OCI-LY7 (cell line): ENCODE measurements at regions not wholly inside any gene's neighbourhood (a gene's known extent, or its start where the extent isn't known, plus 50 kb on each side); places are given as distances from the start of the nearest gene placed in this dataset.

Experiments
- BruUV-seq: library from RNA; stranded (reverse); fragments of 400-500 nt; replicated peaks from 2 replicates; lab custom pipeline; 2021; lab: Mats Ljungman, UMichigan
- CTCF ChIA-PET: fragments of 300-600 bp; sonication (Branson Sonifier 250); formaldehyde crosslinking; loops from one replicate; lab custom pipeline; 2022; ENCODE audit warnings: antibody characterized with exemption; ENCODE audit not compliant: unreplicated experiment; lab: Charles Lee
- POLR2A ChIA-PET: fragments of 300-600 bp; sonication (Branson Sonifier 250); formaldehyde crosslinking; loops from one replicate; lab custom pipeline; 2022; ENCODE audit warnings: antibody characterized with exemption; lab: Charles Lee
- DNase-seq: peaks from one replicate; pipeline ENCODE4 v3.0.0-alpha.2; 2015; ENCODE audit warnings: low spot score
- H2AFZ ChIP-seq: fragments of 200-600 bp; sonication (generic), shearing (Covaris generic); 2 replicates; pipeline ENCODE4 v1.6.1; 2014; ENCODE audit warnings: mild to moderate bottlenecking, antibody characterized with exemption, low read length, moderate library complexity
- H3K27ac ChIP-seq: fragments of 200-600 bp; sonication (generic); 2 replicates; pipeline ENCODE4 v1.5.1; 2014; ENCODE audit warnings: mixed run types, low read depth, mild to moderate bottlenecking, moderate library complexity, low read length, inconsistent platforms; ENCODE audit not compliant: poor library complexity, severe bottlenecking
- H3K36me3 ChIP-seq: fragments of 200-600 bp; sonication (generic); 2 replicates; pipeline ENCODE4 v1.6.1; 2014; ENCODE audit warnings: mild to moderate bottlenecking, antibody characterized with exemption, low read length, moderate library complexity, mixed read lengths; ENCODE audit not compliant: insufficient read depth
- H3K4me1 ChIP-seq: fragments of 200-600 bp; sonication (generic); 2 replicates; pipeline ENCODE4 v1.5.1; 2014; ENCODE audit warnings: mild to moderate bottlenecking, low read length; ENCODE audit not compliant: insufficient read depth, poor library complexity, severe bottlenecking
- H3K4me2 ChIP-seq: fragments of 200-600 bp; sonication (generic); 2 replicates; pipeline ENCODE4 v1.6.1; 2014; ENCODE audit warnings: mild to moderate bottlenecking, low read length
- H3K4me3 ChIP-seq: fragments of 200-600 bp; sonication (generic); 2 replicates; pipeline ENCODE4 v1.5.1; 2014; ENCODE audit warnings: mild to moderate bottlenecking, low read depth, low read length; ENCODE audit not compliant: poor library complexity, severe bottlenecking
- H3K79me2 ChIP-seq: fragments of 200-600 bp; sonication (generic); 2 replicates; pipeline ENCODE4 v1.6.1; 2016; ENCODE audit warnings: low read depth, mild to moderate bottlenecking, low read length, moderate library complexity, mixed read lengths; ENCODE audit not compliant: insufficient read depth
- H3K9me2 ChIP-seq: fragments of 200-600 bp; sonication (generic); 2 replicates; pipeline ENCODE4 v1.6.1; 2016; ENCODE audit warnings: mild to moderate bottlenecking, low read length, mixed read lengths; ENCODE audit not compliant: insufficient read depth
- H3K9me3 ChIP-seq: fragments of 200-600 bp; sonication (generic); 2 replicates; pipeline ENCODE4 v1.6.1; 2014; ENCODE audit warnings: mild to moderate bottlenecking, mixed run types, low read length, mixed read lengths
- H4K20me1 ChIP-seq: fragments of 200-600 bp; sonication (generic); 2 replicates; pipeline ENCODE4 v1.6.1; 2014; ENCODE audit warnings: mild to moderate bottlenecking, antibody characterized with exemption, low read length, moderate library complexity, mixed read lengths; ENCODE audit not compliant: insufficient read depth
- CTCF ChIP-seq: fragments of 200-600 bp; sonication (generic); conservative IDR thresholded peaks from 2 replicates; pipeline ENCODE4 v1.5.1; 2014; ENCODE audit warnings: mild to moderate bottlenecking, antibody characterized with exemption, low read length, moderate library complexity, mixed read lengths
- EZH2phosphoT487 ChIP-seq: fragments of 200-600 bp; sonication (generic); IDR thresholded peaks from 2 replicates; pipeline ENCODE4 v1.6.1; 2018; ENCODE audit warnings: low read depth, borderline replicate concordance, mild to moderate bottlenecking, mixed run types, antibody characterized with exemption, low read length, moderate library complexity, mixed read lengths
- intact Hi-C: fragments of 100-400 bp; cut with micrococcal nuclease; formaldehyde crosslinking; loops from one replicate; pipeline ENCODE4 v1.10.0; 2022; ENCODE audit not compliant: unreplicated experiment

- no peaks in the 10 kb centered on the region for H3K79me2 ChIP-seq
- BruUV-seq = no TSS peak
- intact Hi-C loops = no loop called here
- no peaks in the 10 kb centered on the region for H3K9me3 ChIP-seq
- no peaks in the 10 kb centered on the region for H3K36me3 ChIP-seq
- POLR2A ChIA-PET = no interaction called here
- H3K9me2 ChIP-seq = no peaks in the 10 kb centered on the region
- DNase-seq = no peak
- H3K4me3 ChIP-seq = no peak overlapping the region
- no peak for TF ChIP-seq EZH2phosphoT487
- no peak for TF ChIP-seq CTCF
- no peak overlapping the region for H3K27ac ChIP-seq
- CTCF ChIA-PET = no interaction called here
- no peak overlapping the region for H3K4me2 ChIP-seq
- H2AFZ ChIP-seq = no peak overlapping the region
- no peaks in the 10 kb centered on the region for H3K4me1 ChIP-seq
- H4K20me1 ChIP-seq = no peaks in the 10 kb centered on the region
These were observed 51.4 kb upstream of the MAP3K4 start for GRCh38 chr6:160940197-160940596.
